HCT116 (cell line): ENCODE measurements at regions not wholly inside any gene's neighbourhood (a gene's known extent, or its start where the extent isn't known, plus 50 kb on each side); places are given as distances from the start of the nearest gene placed in this dataset.

Source experiments
- CTCF ChIP-seq, 3 experiments: fragments of 200-600 bp in 1 of 3; sonication (generic) in 1 of 3; IDR thresholded peaks in 2 of 3; conservative IDR thresholded peaks in 1 of 3; 2 replicates each; pipeline ENCODE4 v1.5.1; 2012 to 2017; ENCODE audit warnings: low read depth in 2 of 3, low read length in 2 of 3, antibody characterized with exemption in 1 of 3, borderline replicate concordance in 1 of 3, control low read depth in 1 of 3, mild to moderate bottlenecking in 1 of 3, mixed read lengths in 1 of 3, mixed run types in 1 of 3, moderate library complexity in 1 of 3; ENCODE audit not compliant: insufficient read depth in 1 of 3
- EZH2 ChIP-seq: fragments of 200-600 bp; sonication (generic); IDR thresholded peaks from 2 replicates; pipeline ENCODE4 v1.6.1; 2017; ENCODE audit warnings: antibody characterized with exemption, mixed run types
- JUND ChIP-seq: IDR thresholded peaks from 2 replicates; pipeline ENCODE4 v1.6.1; 2012
- POLR2A ChIP-seq: IDR thresholded peaks from 2 replicates; pipeline ENCODE4 v1.7.0; 2011; ENCODE audit warnings: borderline replicate concordance; ENCODE audit not compliant: insufficient read depth, insufficient read length; ENCODE audit errors: extremely low read depth
- TCF7L2 ChIP-seq: IDR thresholded peaks from 2 replicates; pipeline ENCODE4 v1.7.0; 2011; ENCODE audit warnings: borderline replicate concordance, inconsistent platforms; ENCODE audit not compliant: insufficient read depth, insufficient read length; ENCODE audit errors: extremely low read depth
- ZNF274 ChIP-seq: fragments of 200-500 bp; sonication (Bioruptor generic); IDR thresholded peaks from 2 replicates; pipeline ENCODE4 v1.6.1; 2014; ENCODE audit warnings: mild to moderate bottlenecking, low read depth, low read length, inconsistent platforms

- TF ChIP-seq TCF7L2 = no peak
- no peak for TF ChIP-seq CTCF (IDR thresholded peaks at IDR 0.05 in 2 of 3, conservative IDR thresholded peaks at IDR 0.05 in 1 of 3; ENCODE audit: borderline replicate concordance in 1 of 3, insufficient read depth in 1 of 3, low read depth in 2 of 3, low read length in 2 of 3)
- TF ChIP-seq JUND = no peak
- TF ChIP-seq POLR2A = no peak
- no peak for TF ChIP-seq ZNF274
- TF ChIP-seq EZH2 = no peak
Observed at GRCh38 chr11:92125321-92125720, 99.3 kb upstream of the FAT3 start.
